ENCODE measurements at regions not wholly inside any gene's neighbourhood (a gene's known extent, or its start where the extent isn't known, plus 50 kb on each side); places are given as distances from the start of the nearest gene placed in this dataset.

- WGBS (ENCODE audit: extremely low coverage, insufficient read length, low lambda C conversion rate): no CpG with 5 or more reads among the region's 5 CpGs
- Histone ChIP-seq H3K56ac (ENCODE audit: insufficient read length, low read depth, low read length) (no peak overlapping the region), H3K79me1 (ENCODE audit: insufficient read depth, low read depth, low read length, poor library complexity, severe bottlenecking) (no peaks in the 10 kb centered on the region), H3K9me3 (ENCODE audit: control insufficient read depth, low read depth, low read length) (no peaks in the 10 kb centered on the region), H4K5ac (ENCODE audit: insufficient read length, low read depth, low read length) (no peak overlapping the region), H2BK5ac (ENCODE audit: insufficient read length, low read length) (no peak overlapping the region), H3K27ac (ENCODE audit: insufficient read length, low read depth, low read length) (no peak overlapping the region), H2BK120ac (ENCODE audit: low read depth, low read length, poor library complexity, severe bottlenecking) (no peak overlapping the region), H4K8ac (replicated peaks; ENCODE audit: insufficient read length, low read depth, low read length) (no peak overlapping the region), H3K23ac (ENCODE audit: insufficient read length, low read depth, low read length) (no peak overlapping the region), H2AFZ (ENCODE audit: low read length) (no peak overlapping the region), H3K4me2 (ENCODE audit: insufficient read depth, insufficient read length, low read length) (no peak overlapping the region), H3K79me2 (ENCODE audit: insufficient read depth, low read length) (no peaks in the 10 kb centered on the region), H2BK20ac (ENCODE audit: low read depth, low read length, poor library complexity, severe bottlenecking) (no peak overlapping the region), H3K4ac (ENCODE audit: low read depth, low read length) (no peak overlapping the region), H4K20me1 (ENCODE audit: control insufficient read depth, insufficient read depth, insufficient read length) (no peaks in the 10 kb centered on the region), H3K18ac (ENCODE audit: insufficient read length, low read depth, low read length) (no peak overlapping the region), H2BK15ac (ENCODE audit: low read depth, low read length) (no peak overlapping the region), H4K91ac (ENCODE audit: insufficient read length, low read depth, low read length) (no peak overlapping the region), H3T11ph (ENCODE audit: low read length) (no peak overlapping the region), H3K27me3 (ENCODE audit: insufficient read depth, low read length) (no peaks in the 10 kb centered on the region), H2BK12ac (ENCODE audit: insufficient read length, low read depth, low read length) (no peak overlapping the region), H3K9ac (ENCODE audit: extremely low read depth, insufficient read length, low read length) (no peak overlapping the region), H2AK5ac (ENCODE audit: insufficient read length, low read length) (no peak overlapping the region), H3K23me2 (ENCODE audit: insufficient read length, low read depth, low read length, poor library complexity, severe bottlenecking) (no peaks in the 10 kb centered on the region), H3K14ac (ENCODE audit: insufficient read depth, low read length) (no peak overlapping the region), H3K4me1 (ENCODE audit: insufficient read depth, low read length) (0 out of 2 replicates have a peak, but pooled peaks cover 1% of the 10 kb centered on the region)
- H3K27me3 Mint-ChIP-seq (ENCODE audit: low read depth): no peaks in the 10 kb centered on the region
- peak; percentile 82 for TF ChIP-seq CTCF (conservative IDR thresholded peaks at IDR 0.05)
- no peak for DNase-seq
- H3K27ac Mint-ChIP-seq: no peak overlapping the region
- no peaks in the 10 kb centered on the region for H3K36me3 Mint-ChIP-seq (ENCODE audit: insufficient read depth in 1 of 3, low read depth in 3 of 3)
- H3K4me3 Mint-ChIP-seq: no peak overlapping the region
- no peaks in the 10 kb centered on the region for H3K9me3 Mint-ChIP-seq
- peaks cover 15 to 16% of the 10 kb centered on the region in 2 experiments for H3K4me1 Mint-ChIP-seq
These were observed 89.6 kb upstream of the MAD2L1 start for GRCh38 chr4:120156120-120156718.

All from H9 (cell line).